CD4-positive, alpha-beta T cell (primary cell): ENCODE measurements at regions not wholly inside any gene's neighbourhood (a gene's known extent, or its start where the extent isn't known, plus 50 kb on each side); places are given as distances from the start of the nearest gene placed in this dataset.
"Not testable (repeated sequence)": the region's sequence is repeated elsewhere in the genome, so short reads cannot be mapped to it uniquely, and the experiment has no call there.

ENCODE experiments used
- ATAC-seq: fragments of 200-7000 bp; cut with Tn5 transposase; one replicate; pipeline ENCODE4 v1.10.0; 2022; ENCODE audit warnings: mild to moderate bottlenecking; ENCODE audit not compliant: poor library complexity
- CTCF ChIA-PET: fragments of 350-600 bp; sonication (Branson Sonifier 250); formaldehyde crosslinking; loops from one replicate; lab custom pipeline; 2021; ENCODE audit warnings: antibody characterized with exemption, inconsistent platforms; lab: Charles Lee
- POLR2A ChIA-PET: fragments of 350-600 bp; sonication (Branson Sonifier 250); formaldehyde crosslinking; loops from one replicate; lab custom pipeline; 2021; ENCODE audit warnings: antibody characterized with exemption, inconsistent platforms; lab: Charles Lee
- DNase-seq, 14 experiments: peaks; one replicate each; pipeline ENCODE4 v3.0.0-alpha.2; 2013 to 2020; ENCODE audit warnings: mixed read lengths in 2 of 14
- H3K27ac ChIP-seq, 2 donors: one replicate each; pipeline versions ENCODE4 v1.5.1 to v1.7.0; 2013; ENCODE audit warnings: low read length in 2 of 2, low read depth in 1 of 2, mild to moderate bottlenecking in 1 of 2
- H3K27me3 ChIP-seq, 2 experiments: 1 replicate in 1 of 2; 2 replicates in 1 of 2; pipeline versions ENCODE4 v1.6.1 to v1.7.0; 2013; ENCODE audit warnings: low read length in 2 of 2, control low read depth in 1 of 2, mild to moderate bottlenecking in 1 of 2, moderate library complexity in 1 of 2; ENCODE audit not compliant: insufficient read depth in 2 of 2, control insufficient read depth in 1 of 2
- H3K36me3 ChIP-seq: one replicate; pipeline ENCODE4 v1.6.1; 2013; ENCODE audit warnings: low read length, control low read depth; ENCODE audit not compliant: insufficient read depth
- H3K4me1 ChIP-seq: one replicate; pipeline ENCODE4 v1.6.1; 2013; ENCODE audit warnings: low read length, control low read depth; ENCODE audit not compliant: insufficient read depth
- H3K4me3 ChIP-seq: one replicate; pipeline ENCODE4 v1.5.1; 2013; ENCODE audit warnings: mild to moderate bottlenecking, low read length, moderate library complexity
- H3K9me3 ChIP-seq, 2 experiments: 1 replicate in 1 of 2; 2 replicates in 1 of 2; pipeline versions ENCODE4 v1.6.1 to v1.7.0; 2013; ENCODE audit warnings: low read length in 2 of 2, mild to moderate bottlenecking in 2 of 2, control low read depth in 1 of 2, moderate library complexity in 1 of 2; ENCODE audit not compliant: control insufficient read depth in 1 of 2, insufficient read depth in 1 of 2
- H3K27ac Mint-ChIP-seq: one replicate; pipeline ENCODE4 v1.8.0; 2020; ENCODE audit warnings: mixed read lengths
- H3K27me3 Mint-ChIP-seq: one replicate; pipeline ENCODE4 v1.8.0; 2021; ENCODE audit warnings: mixed read lengths
- H3K36me3 Mint-ChIP-seq: one replicate; pipeline ENCODE4 v1.8.0; 2021; ENCODE audit warnings: low read depth, mixed read lengths
- H3K4me1 Mint-ChIP-seq: one replicate; pipeline ENCODE4 v1.8.0; 2021; ENCODE audit warnings: low read depth, mixed read lengths
- H3K4me3 Mint-ChIP-seq: one replicate; pipeline ENCODE4 v1.8.0; 2020; ENCODE audit warnings: mild to moderate bottlenecking, mixed read lengths
- H3K9me3 Mint-ChIP-seq: one replicate; pipeline ENCODE4 v1.8.0; 2020; ENCODE audit warnings: mixed read lengths
- CTCF ChIP-seq: fragments of 200-600 bp; IDR thresholded peaks from one replicate; pipeline ENCODE4 v1.8.0; 2022; ENCODE audit warnings: antibody characterized with exemption, mild to moderate bottlenecking
- intact Hi-C, 2 experiments: fragments of 100-400 bp; cut with DNase I in 1 of 2; cut with micrococcal nuclease in 1 of 2; formaldehyde crosslinking; loops; one replicate each; pipeline versions ENCODE4 v1.15.1 to v1.9.0; 2023 to 2025; cut with DNase I, micrococcal nuclease

GRCh38 chr1:29592261-29592615 lies 355.9 kb downstream of the PTPRU start:
- Mint-ChIP-seq H3K27ac (no peak overlapping the region), H3K36me3 (no peaks in the 10 kb centered on the region), H3K9me3 (no peaks in the 10 kb centered on the region), H3K4me3 (no peak overlapping the region), H3K27me3 (peaks cover 27% of the 10 kb centered on the region), H3K4me1 (no peaks in the 10 kb centered on the region)
- no peak for TF ChIP-seq CTCF
- ATAC-seq (no peak), DNase-seq (no peak)
- peaks cover 2 to 5% of the 10 kb centered on the region in 2 experiments for H3K27me3 ChIP-seq
- intact Hi-C loops, result no loop called here
- H3K4me1 ChIP-seq, result no peaks in the 10 kb centered on the region
- POLR2A ChIA-PET, result no interaction called here
- no peaks in the 10 kb centered on the region for H3K36me3 ChIP-seq
- no peak overlapping the region for H3K4me3 ChIP-seq
- H3K27ac ChIP-seq, result no peak overlapping the region
- peaks cover 0 to 4% of the 10 kb centered on the region in 2 experiments for H3K9me3 ChIP-seq
- CTCF ChIA-PET, result no interaction called here

DNA sequence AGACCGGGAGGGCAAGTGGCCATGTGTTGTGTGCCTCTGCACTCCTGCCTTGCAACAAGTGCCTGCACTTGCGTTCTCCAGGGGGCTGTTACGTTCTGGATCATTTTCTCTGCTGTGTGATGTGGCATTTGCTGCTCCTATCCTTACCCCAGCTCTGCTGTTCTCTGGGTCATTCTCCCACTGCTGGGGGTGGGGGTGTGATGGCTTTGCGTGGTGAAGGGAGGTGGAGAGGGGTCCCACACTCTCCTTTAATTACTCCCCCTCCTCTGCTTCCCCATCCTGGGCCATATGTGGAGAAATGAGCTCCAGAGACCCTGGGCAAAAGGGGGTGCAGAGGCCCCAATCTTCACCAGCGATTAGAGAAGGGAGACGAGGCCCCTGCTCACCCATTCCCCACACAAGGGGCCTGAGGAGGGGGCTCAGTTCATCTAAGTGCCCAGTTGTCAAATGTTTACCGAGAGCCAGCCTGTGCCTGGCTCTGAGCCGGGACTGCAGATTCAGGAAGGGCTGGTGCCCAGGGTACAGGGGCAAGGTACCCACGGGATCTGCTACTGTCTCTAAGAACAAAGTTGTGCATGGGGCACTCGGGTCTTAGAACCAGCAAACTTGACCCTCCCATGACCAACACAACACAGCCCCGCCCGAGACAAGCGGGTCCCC lies 355.4 kb downstream of the PTPRU start:
- DNase-seq, result no peak
- CTCF ChIA-PET, result no interaction called here

GRCh38 chr1:29590583-29591565 lies 354.6 kb downstream of the PTPRU start:
- Mint-ChIP-seq H3K4me3 (no peak overlapping the region), H3K9me3 (no peaks in the 10 kb centered on the region), H3K36me3 (no peaks in the 10 kb centered on the region), H3K27me3 (peaks cover 28% of the 10 kb centered on the region), H3K4me1 (no peaks in the 10 kb centered on the region), H3K27ac (no peak overlapping the region)
- ATAC-seq, result no peak
- intact Hi-C loops, result no loop called here
- H3K27ac ChIP-seq, result no peak overlapping the region
- H3K9me3 ChIP-seq, result peaks cover 0 to 4% of the 10 kb centered on the region in 2 experiments
- ChIA-PET POLR2A (no interaction called here), CTCF (no interaction called here)
- H3K4me1 ChIP-seq, result no peaks in the 10 kb centered on the region
- H3K27me3 ChIP-seq, result peaks cover 4 to 5% of the 10 kb centered on the region in 2 experiments
- no peaks in the 10 kb centered on the region for H3K36me3 ChIP-seq
- DNase-seq, result no peak
- H3K4me3 ChIP-seq, result no peak overlapping the region
- TF ChIP-seq CTCF, result no peak

More for the DNA sequence above, 355.4 kb downstream of the PTPRU start:
- Mint-ChIP-seq H3K36me3 (no peaks in the 10 kb centered on the region), H3K9me3 (no peaks in the 10 kb centered on the region), H3K27me3 (peaks cover 30% of the 10 kb centered on the region), H3K4me3 (no peak overlapping the region), H3K27ac (no peak overlapping the region), H3K4me1 (no peaks in the 10 kb centered on the region)
- Histone ChIP-seq H3K27me3 (peaks cover 4 to 5% of the 10 kb centered on the region in 2 experiments), H3K4me3 (no peak overlapping the region), H3K36me3 (no peaks in the 10 kb centered on the region), H3K4me1 (no peaks in the 10 kb centered on the region), H3K27ac (no peak overlapping the region), H3K9me3 (peaks cover 0 to 4% of the 10 kb centered on the region in 2 experiments)
- no peak for ATAC-seq
- intact Hi-C loops, result no loop called here
- no peak for TF ChIP-seq CTCF
- POLR2A ChIA-PET, result no interaction called here

GRCh38 chr1:29589716-29590115 lies 353.4 kb downstream of the PTPRU start:
- H3K27me3 ChIP-seq, H3K4me3 ChIP-seq, H3K36me3 Mint-ChIP-seq, H3K4me3 Mint-ChIP-seq, ATAC-seq, H3K4me1 ChIP-seq, H3K36me3 ChIP-seq, H3K9me3 Mint-ChIP-seq, CTCF ChIA-PET, DNase-seq, POLR2A ChIA-PET, H3K27ac Mint-ChIP-seq, H3K27ac ChIP-seq, intact Hi-C loops, H3K4me1 Mint-ChIP-seq: not testable (repeated sequence)
- H3K27me3 Mint-ChIP-seq, result peaks cover 28% of the 10 kb centered on the region
- peaks cover 0 to 15% of the 10 kb centered on the region in 2 experiments for H3K9me3 ChIP-seq
